Peyer's patch (tissue), 4 donors: ENCODE measurements at regions not wholly inside any gene's neighbourhood (a gene's known extent, or its start where the extent isn't known, plus 50 kb on each side); places are given as distances from the start of the nearest gene placed in this dataset.
"Not testable (repeated sequence)": the region's sequence is repeated elsewhere in the genome, so short reads cannot be mapped to it uniquely, and the experiment has no call there.

Source experiments
- DNase-seq, 3 donors: peaks; one replicate each; pipeline ENCODE4 v3.0.0-alpha.2; 2017 to 2019
- H3K27ac ChIP-seq, 4 donors: fragments of 200-600 bp; sonication (generic); one replicate each; pipeline ENCODE4 v1.5.1; 2016 to 2019
- H3K27me3 ChIP-seq, 2 donors: fragments of 200-600 bp; sonication (generic); one replicate each; pipeline ENCODE4 v1.5.1; 2019
- H3K36me3 ChIP-seq, 3 donors: fragments of 200-600 bp; sonication (generic); one replicate each; pipeline ENCODE4 v1.5.1; 2016 to 2019
- H3K4me1 ChIP-seq, 4 donors: fragments of 200-600 bp; sonication (generic); one replicate each; pipeline ENCODE4 v1.5.1; 2016 to 2019
- H3K4me3 ChIP-seq, 4 donors: fragments of 200-600 bp; sonication (generic); 1 replicate in 3 of 4; 2 replicates in 1 of 4; pipeline ENCODE4 v1.5.1; 2016 to 2019; ENCODE audit warnings: mild to moderate bottlenecking in 1 of 4
- H3K9me3 ChIP-seq, 4 donors: fragments of 200-600 bp; sonication (generic); one replicate each; pipeline ENCODE4 v1.5.1; 2016 to 2019; ENCODE audit warnings: mild to moderate bottlenecking in 1 of 4
- POLR2A ChIP-seq, 2 donors: fragments of 450-650 bp; IDR thresholded peaks; one replicate each; pipeline ENCODE4 v1.5.1; 2017; ENCODE audit warnings: antibody characterized with exemption in 2 of 2, mild to moderate bottlenecking in 2 of 2, moderate library complexity in 2 of 2
- TF ChIP-seq, protein P1 (sequence below), 6 experiments: fragments of 450-650 bp in 4 of 6; fragments of 200-600 bp in 2 of 6; sonication (generic) in 1 of 6; IDR thresholded peaks; one replicate each; pipeline ENCODE4 v1.5.1; 2017 to 2019; ENCODE audit warnings: antibody characterized with exemption in 6 of 6, mild to moderate bottlenecking in 3 of 6, moderate library complexity in 1 of 6

DNA sequence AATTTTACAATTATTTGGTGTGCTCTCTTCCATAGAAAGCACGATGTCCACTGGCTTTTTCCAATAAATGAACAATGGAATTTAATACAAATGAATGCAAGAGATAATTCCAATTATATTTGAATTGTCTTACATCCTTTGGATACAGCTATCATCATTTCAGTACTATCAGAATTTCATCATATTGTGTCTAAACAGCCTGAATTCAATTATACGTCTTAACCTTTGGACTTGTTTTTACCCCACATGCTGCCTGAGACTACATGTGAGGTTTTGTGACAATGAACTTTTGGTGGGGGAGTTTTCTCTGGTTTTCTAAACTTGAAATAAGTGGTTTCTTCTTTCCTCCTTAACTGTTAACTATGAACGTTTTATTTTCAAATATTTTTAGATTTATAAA, 1176.0 kb downstream of the EPHA7 start:
- no peak for TF ChIP-seq POLR2A (IDR thresholded peaks at IDR 0.05)
- TF ChIP-seq, protein P1, sequence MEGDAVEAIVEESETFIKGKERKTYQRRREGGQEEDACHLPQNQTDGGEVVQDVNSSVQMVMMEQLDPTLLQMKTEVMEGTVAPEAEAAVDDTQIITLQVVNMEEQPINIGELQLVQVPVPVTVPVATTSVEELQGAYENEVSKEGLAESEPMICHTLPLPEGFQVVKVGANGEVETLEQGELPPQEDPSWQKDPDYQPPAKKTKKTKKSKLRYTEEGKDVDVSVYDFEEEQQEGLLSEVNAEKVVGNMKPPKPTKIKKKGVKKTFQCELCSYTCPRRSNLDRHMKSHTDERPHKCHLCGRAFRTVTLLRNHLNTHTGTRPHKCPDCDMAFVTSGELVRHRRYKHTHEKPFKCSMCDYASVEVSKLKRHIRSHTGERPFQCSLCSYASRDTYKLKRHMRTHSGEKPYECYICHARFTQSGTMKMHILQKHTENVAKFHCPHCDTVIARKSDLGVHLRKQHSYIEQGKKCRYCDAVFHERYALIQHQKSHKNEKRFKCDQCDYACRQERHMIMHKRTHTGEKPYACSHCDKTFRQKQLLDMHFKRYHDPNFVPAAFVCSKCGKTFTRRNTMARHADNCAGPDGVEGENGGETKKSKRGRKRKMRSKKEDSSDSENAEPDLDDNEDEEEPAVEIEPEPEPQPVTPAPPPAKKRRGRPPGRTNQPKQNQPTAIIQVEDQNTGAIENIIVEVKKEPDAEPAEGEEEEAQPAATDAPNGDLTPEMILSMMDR (IDR thresholded peaks at IDR 0.05) = no peak
- Histone ChIP-seq H3K4me3 (no peak overlapping the region), H3K4me1 (no peaks in the 10 kb centered on the region), H3K27me3 (no peaks in the 10 kb centered on the region), H3K27ac (no peak overlapping the region), H3K9me3 (no peaks in the 10 kb centered on the region), H3K36me3 (no peaks in the 10 kb centered on the region)
- DNase-seq = no peak

DNA sequence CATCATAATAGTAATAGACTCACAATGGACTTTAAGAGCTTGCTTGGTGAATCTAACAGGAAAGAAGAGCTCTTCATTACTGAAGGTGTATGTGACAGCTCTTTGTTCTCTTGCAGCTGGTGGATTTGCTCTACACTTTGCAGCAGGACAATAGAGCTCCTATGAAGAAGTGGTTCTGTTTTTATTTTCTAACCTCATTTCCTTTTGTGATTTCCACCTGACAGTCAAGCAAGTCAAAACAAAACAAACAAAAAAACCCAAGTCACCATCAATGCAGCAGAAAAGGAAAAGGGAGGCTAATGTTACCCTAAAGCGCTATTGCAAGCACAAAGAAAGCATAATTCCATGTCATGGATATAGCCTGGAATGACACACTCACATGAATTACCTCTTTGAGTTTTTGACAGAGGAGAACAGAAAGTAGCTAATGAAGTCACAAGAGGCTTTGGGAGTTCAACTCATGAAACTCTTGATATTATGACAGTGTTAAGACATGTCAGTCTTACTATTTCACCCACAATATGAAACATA, 1188.1 kb downstream of the EPHA7 start:
- no peaks in the 10 kb centered on the region for H3K4me1 ChIP-seq
- H3K4me3 ChIP-seq = no peak overlapping the region
- H3K36me3 ChIP-seq = no peaks in the 10 kb centered on the region
- H3K9me3 ChIP-seq = no peaks in the 10 kb centered on the region
- no peaks in the 10 kb centered on the region for H3K27me3 ChIP-seq
- TF ChIP-seq, protein P1 (IDR thresholded peaks at IDR 0.05) = no peak
- no peak for TF ChIP-seq POLR2A (IDR thresholded peaks at IDR 0.05)
- H3K27ac ChIP-seq = no peak overlapping the region
- no peak for DNase-seq

DNA sequence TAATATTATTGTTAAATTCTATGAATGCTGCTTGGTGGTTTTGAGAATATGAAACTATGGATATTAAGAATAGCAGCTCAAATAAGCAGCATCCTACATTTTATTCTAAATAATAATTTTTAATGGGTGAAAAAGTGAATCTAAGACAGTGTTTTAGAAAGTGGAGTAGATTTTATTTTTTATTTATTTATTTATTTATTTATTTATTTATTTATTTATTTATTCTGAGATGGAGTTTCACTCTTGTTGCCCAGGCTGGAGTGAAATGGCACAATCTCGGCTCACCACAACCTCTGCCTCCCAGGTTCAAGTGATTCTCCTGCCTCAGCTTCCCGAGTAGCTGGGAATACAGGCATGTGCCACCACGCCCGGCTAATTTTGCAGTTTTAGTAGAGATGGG, 1199.4 kb downstream of the EPHA7 start:
- H3K9me3 ChIP-seq, H3K36me3 ChIP-seq, H3K27me3 ChIP-seq, DNase-seq, H3K4me3 ChIP-seq, H3K27ac ChIP-seq, H3K4me1 ChIP-seq: not testable (repeated sequence)

DNA sequence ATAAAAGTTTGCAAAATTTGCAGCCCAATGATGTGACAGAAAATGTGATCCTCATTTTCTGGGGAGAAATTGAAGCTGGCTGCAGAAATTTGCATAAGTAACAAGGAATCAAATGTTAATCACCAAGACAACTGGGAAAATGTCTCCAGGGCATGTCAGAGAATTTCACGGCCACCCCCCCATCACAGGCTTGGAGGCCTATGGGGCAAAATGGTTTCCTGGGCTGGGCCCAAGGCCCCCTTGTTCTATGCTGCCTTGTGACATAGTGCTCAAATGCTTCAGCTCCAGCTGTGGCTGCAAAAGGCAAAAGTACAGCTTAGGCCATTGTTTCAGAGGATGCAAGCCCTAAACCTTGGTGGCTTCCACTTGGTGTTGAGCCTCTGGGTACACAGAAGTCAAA, 1202.6 kb downstream of the EPHA7 start:
- Histone ChIP-seq H3K27me3 (no peaks in the 10 kb centered on the region), H3K9me3 (no peaks in the 10 kb centered on the region), H3K27ac (no peak overlapping the region), H3K36me3 (no peaks in the 10 kb centered on the region), H3K4me3 (no peak overlapping the region), H3K4me1 (no peaks in the 10 kb centered on the region)
- TF ChIP-seq, protein P1 (IDR thresholded peaks at IDR 0.05) = no peak
- TF ChIP-seq POLR2A (IDR thresholded peaks at IDR 0.05) = no peak
- no peak for DNase-seq

DNA sequence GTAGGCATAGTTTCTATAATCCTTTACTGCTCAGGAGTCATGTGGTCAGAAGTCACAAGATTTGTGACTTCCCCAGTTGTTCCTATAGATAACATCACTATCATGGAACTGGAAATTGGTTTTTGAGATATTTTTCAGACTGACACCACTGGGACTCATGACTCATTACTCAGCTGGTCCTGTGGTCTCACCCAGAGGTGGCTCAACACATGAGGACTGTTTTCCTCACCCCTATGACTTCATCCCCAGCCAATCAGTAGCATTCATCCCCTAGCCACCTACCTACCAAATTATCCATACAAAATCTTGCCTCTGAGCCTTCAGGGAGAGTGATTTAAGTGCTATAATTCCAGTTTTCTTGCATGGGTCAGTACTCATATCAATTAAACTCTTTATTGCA, 1217.7 kb downstream of the EPHA7 start:
- Histone ChIP-seq H3K4me3 (no peak overlapping the region), H3K27me3 (no peaks in the 10 kb centered on the region), H3K36me3 (no peaks in the 10 kb centered on the region), H3K4me1 (no peaks in the 10 kb centered on the region), H3K9me3 (no peaks in the 10 kb centered on the region), H3K27ac (no peak overlapping the region)
- TF ChIP-seq, protein P1 (IDR thresholded peaks at IDR 0.05) = no peak
- no peak for TF ChIP-seq POLR2A (IDR thresholded peaks at IDR 0.05)
- no peak for DNase-seq

DNA sequence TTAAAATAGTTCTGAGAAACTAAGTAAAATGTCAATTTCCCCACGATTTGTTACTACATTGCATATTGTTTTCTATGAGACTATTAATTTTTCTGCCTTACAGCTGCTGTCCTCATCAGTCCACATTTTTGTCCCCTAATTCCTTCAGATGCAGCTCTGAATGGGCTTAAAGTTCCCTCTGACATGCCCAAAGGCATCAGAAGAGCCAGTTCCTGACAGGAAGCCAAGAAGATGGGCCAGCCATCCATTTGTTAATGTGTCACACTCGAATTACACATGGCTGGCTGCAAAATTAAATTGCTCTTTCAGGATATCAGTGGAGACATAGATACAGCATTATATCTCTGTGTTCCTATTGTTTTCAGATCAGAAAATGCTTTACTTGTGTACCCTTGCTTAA, 1223.0 kb downstream of the EPHA7 start:
- no peak overlapping the region for H3K27ac ChIP-seq
- TF ChIP-seq, protein P1 (IDR thresholded peaks at IDR 0.05) = no peak
- TF ChIP-seq POLR2A (IDR thresholded peaks at IDR 0.05) = no peak
- no peaks in the 10 kb centered on the region for H3K27me3 ChIP-seq
- H3K4me1 ChIP-seq = no peaks in the 10 kb centered on the region
- DNase-seq = no peak
- no peaks in the 10 kb centered on the region for H3K36me3 ChIP-seq
- no peak overlapping the region for H3K4me3 ChIP-seq
- no peaks in the 10 kb centered on the region for H3K9me3 ChIP-seq
